Stimulated activated CD4-positive, alpha-beta T cell treated with anti-CD3 and anti-CD28 coated beads, Interleukin-15, amount 100 ng/mL, for 1 hour (primary cell): ENCODE measurements at regions not wholly inside any gene's neighbourhood (a gene's known extent, or its start where the extent isn't known, plus 50 kb on each side); places are given as distances from the start of the nearest gene placed in this dataset.

Experiments
- DNase-seq, 2 donors: peaks; one replicate each; pipeline ENCODE4 v3.0.0-alpha.2; 2020; ENCODE audit warnings: low read depth in 1 of 2, low spot score in 1 of 2

- DNase-seq, result no peak
Measured at GRCh38 chr5:10853154-10853553, 92.1 kb upstream of the DAP start.

- DNase-seq, result no peak
Measured at GRCh38 chr5:10849278-10849677, 88.2 kb upstream of the DAP start.

GRCh38 chr5:10844016-10844415 lies 83.0 kb upstream of the DAP start:
- DNase-seq, result no peak

GRCh38 chr5:10842823-10843222 lies 81.8 kb upstream of the DAP start:
- DNase-seq, result no peak

- no peak for DNase-seq
Measured at GRCh38 chr5:10839916-10840599, 79.0 kb upstream of the DAP start.

- no peak for DNase-seq
Measured at GRCh38 chr5:10839118-10839517, 78.1 kb upstream of the DAP start.

- no peak for DNase-seq
Measured at GRCh38 chr5:10838038-10838437, 77.0 kb upstream of the DAP start.

GRCh38 chr5:10836986-10837385 lies 76.0 kb upstream of the DAP start:
- DNase-seq, result no peak

- DNase-seq, result no peak
Measured at GRCh38 chr5:10834695-10835094, 73.7 kb upstream of the DAP start.

GRCh38 chr5:10832987-10833386 lies 72.0 kb upstream of the DAP start:
- no peak for DNase-seq

- no peak for DNase-seq
Measured at GRCh38 chr5:10832421-10832820, 71.4 kb upstream of the DAP start.

GRCh38 chr5:10831419-10831818 lies 70.4 kb upstream of the DAP start:
- no peak for DNase-seq

GRCh38 chr5:10828241-10828640 lies 67.2 kb upstream of the DAP start:
- no peak for DNase-seq

GRCh38 chr5:10827571-10827970 lies 66.5 kb upstream of the DAP start:
- no peak for DNase-seq

GRCh38 chr5:10826971-10827370 lies 65.9 kb upstream of the DAP start:
- no peak for DNase-seq

GRCh38 chr5:10825897-10826644 lies 65.0 kb upstream of the DAP start:
- no peak for DNase-seq

- no peak for DNase-seq
Measured at GRCh38 chr5:10812218-10812617, 51.2 kb upstream of the DAP start.
